ENCODE measurements at regions not wholly inside any gene's neighbourhood (a gene's known extent, or its start where the extent isn't known, plus 50 kb on each side); places are given as distances from the start of the nearest gene placed in this dataset.

- no peak for DNase-seq (ENCODE audit: low read depth)
- no peak overlapping the region for H3K4me3 ChIP-seq (ENCODE audit: low read depth, low read length)
- no peak for TF ChIP-seq CTCF (IDR thresholded peaks at IDR 0.05; ENCODE audit: insufficient read depth, low read depth, low read length)
These were observed 83.7 kb upstream of the PPP2R2D start for GRCh38 chr10:131816941-131817700.

- no peak for DNase-seq (ENCODE audit: low read depth)
- H3K4me3 ChIP-seq (ENCODE audit: low read depth, low read length): no peak overlapping the region
- TF ChIP-seq CTCF (IDR thresholded peaks at IDR 0.05; ENCODE audit: insufficient read depth, low read depth, low read length): no peak
These were observed 82.8 kb upstream of the PPP2R2D start for GRCh38 chr10:131817866-131818509.

- TF ChIP-seq CTCF (IDR thresholded peaks at IDR 0.05; ENCODE audit: insufficient read depth, low read depth, low read length): no peak
- H3K4me3 ChIP-seq (ENCODE audit: low read depth, low read length): no peak overlapping the region
- DNase-seq (ENCODE audit: low read depth): no peak
These were observed 82.1 kb upstream of the PPP2R2D start for GRCh38 chr10:131818510-131819234.

GRCh38 chr10:131819241-131820072 lies 81.4 kb upstream of the PPP2R2D start:
- DNase-seq (ENCODE audit: low read depth): peak; percentile 1
- no peak overlapping the region for H3K4me3 ChIP-seq (ENCODE audit: low read depth, low read length)
- TF ChIP-seq CTCF (IDR thresholded peaks at IDR 0.05; ENCODE audit: insufficient read depth, low read depth, low read length): no peak

GRCh38 chr10:131820626-131821025 lies 80.2 kb upstream of the PPP2R2D start:
- no peak for TF ChIP-seq CTCF (IDR thresholded peaks at IDR 0.05; ENCODE audit: insufficient read depth, low read depth, low read length)
- H3K4me3 ChIP-seq (ENCODE audit: low read depth, low read length): no peak overlapping the region
- no peak for DNase-seq (ENCODE audit: low read depth)

- TF ChIP-seq CTCF (IDR thresholded peaks at IDR 0.05; ENCODE audit: insufficient read depth, low read depth, low read length): no peak
- no peak overlapping the region for H3K4me3 ChIP-seq (ENCODE audit: low read depth, low read length)
- no peak for DNase-seq (ENCODE audit: low read depth)
These were observed 79.3 kb upstream of the PPP2R2D start for GRCh38 chr10:131821378-131822012.

Data from fibroblast of villous mesenchyme (primary cell).